HG03354 (cell line): ENCODE measurements at regions not wholly inside any gene's neighbourhood (a gene's known extent, or its start where the extent isn't known, plus 50 kb on each side); places are given as distances from the start of the nearest gene placed in this dataset.

Experiments
- ATAC-seq: cut with Tn5 transposase; IDR thresholded peaks from one replicate; pipeline ENCODE4 v1.9.1; 2021; ENCODE audit warnings: mild to moderate bottlenecking; ENCODE audit not compliant: unreplicated experiment, poor library complexity, severe bottlenecking

DNA sequence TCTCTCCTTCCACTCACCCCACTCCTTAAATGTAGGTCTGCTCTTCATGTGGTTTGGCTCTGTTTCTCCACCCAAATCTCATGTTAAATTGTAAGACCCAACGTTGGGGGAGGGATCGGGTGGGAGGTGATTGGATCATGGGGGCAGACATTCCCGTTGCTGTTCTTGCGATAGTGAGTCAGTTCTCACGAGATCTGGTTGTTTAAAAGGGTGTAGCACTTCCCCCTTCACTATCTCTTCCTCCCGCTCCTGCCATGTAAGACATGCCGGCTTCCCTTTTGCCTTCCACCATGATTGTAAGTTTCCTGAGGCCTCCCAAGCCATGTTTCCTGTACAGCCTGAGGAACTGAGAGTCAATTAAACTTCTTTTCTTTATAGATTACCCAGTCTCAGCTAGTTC lies 1044.5 kb upstream of the POU3F3 start:
- no peak for ATAC-seq

DNA sequence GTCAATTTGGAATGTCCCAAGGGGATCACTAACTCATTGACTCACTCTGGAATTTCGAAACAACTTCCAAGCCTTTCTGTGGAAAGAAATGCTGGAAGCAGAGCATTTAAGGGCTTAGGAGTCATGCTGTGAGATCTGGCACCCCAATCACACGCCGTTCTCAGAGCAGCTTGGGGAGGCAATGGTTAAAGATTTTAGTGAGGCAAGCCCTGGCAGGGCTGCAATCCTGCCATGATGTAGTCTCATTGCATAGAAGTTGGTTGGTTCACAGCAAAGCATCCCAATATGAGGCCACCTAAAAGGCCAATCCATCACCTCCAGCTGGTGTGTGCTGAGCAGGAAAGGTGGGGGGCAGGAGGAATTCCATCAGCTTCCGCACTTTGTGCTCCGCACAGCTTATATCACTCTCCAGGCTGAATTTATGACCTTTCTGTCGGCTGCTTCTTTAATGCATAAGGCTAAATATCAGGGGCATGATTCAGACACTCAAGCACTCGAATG lies 1043.9 kb upstream of the POU3F3 start:
- ATAC-seq: no peak

DNA sequence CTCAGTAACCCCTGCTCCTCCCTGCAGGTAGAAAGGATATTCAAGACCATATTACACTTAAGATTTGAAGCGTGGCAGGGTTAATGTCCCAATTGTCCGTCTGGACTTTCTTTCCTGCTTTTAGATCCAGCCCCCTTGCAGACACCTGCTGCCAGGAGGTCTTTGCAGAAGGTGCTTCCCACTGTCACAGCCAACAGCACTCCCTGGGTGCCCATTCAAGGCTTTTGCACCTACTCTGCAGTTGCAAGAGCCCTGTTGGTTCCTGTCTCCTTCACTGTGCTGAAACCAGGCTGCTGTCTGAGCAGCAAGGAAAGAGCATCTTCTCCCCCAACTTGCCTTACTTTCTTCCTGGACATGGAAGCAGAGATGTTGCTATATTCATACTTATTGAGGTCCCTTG lies 1043.0 kb upstream of the POU3F3 start:
- ATAC-seq: no peak

DNA sequence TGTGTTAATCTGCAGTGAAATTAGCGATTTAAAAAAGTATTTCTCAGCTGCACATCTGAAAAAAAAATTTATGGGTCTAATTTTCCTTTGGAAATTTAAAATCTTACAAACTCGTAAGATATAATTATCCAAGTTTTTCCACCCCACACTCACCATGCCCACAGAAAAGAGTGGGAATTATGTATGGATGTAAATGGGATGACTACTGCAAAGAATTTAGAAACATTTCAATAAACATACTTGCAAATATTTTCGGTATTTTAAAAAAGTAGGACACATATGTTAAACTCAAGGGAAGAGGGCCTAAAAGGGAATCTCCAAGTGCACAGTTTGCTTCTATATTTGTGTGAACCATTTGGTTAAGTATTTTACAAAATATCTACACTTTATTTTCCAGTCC lies 1039.9 kb upstream of the POU3F3 start:
- no peak for ATAC-seq

DNA sequence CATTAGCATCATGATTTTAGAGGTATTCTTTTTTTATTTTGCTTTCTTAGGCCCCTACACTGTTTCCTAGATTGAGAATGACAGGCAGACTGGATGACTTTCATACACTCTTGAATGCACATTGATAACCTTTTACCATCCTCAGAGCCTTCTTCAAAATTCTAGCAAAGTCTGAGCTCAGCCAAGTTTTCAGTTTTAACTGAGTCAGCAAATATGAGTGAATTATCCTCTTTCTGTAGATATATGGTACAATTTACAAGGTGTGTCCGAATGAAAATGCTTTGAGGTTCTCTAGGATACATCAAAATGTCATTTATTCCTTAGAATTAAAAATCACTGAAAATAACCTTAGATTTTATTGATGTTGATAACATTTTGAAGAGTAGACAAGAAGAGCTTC lies 1038.2 kb upstream of the POU3F3 start:
- ATAC-seq: no peak

DNA sequence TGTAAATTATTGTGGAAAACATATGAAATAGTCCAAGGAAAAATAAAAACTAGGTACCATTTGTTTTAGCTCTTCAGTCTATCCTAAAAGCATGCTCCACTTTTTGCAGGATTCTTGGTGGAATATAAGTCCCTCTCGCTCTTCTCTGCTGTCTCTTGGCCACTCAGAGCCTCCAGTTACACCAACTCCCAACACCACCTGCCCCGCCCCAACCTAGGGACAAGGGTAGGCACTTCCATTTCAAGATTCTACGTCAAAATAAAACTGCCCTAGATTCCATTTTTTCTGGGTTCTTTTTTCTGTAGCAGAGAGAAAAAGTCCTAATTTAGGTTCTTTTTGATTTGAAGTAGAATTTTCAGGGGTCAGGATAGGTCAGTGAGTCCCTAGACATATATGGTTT lies 1036.2 kb upstream of the POU3F3 start:
- no peak for ATAC-seq

DNA sequence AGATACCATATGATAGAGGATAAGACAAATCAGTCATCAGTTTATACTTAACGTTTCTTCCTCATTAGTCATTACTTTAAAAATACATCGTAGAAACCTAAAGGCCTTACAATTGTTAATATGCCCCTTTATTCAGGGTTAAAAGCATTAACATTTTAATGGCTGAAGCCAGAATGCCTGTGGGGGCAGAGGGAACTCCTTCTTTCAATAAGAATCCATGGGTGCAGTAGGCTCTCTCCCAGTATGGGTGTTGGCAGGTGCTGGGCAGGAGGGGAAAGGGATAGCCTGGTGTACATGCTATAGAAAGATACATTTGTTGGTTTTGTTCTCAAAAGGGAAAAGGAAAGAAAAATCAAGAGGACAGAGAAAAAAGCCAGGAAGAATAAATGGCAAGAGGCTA lies 1035.7 kb upstream of the POU3F3 start:
- ATAC-seq: no peak

DNA sequence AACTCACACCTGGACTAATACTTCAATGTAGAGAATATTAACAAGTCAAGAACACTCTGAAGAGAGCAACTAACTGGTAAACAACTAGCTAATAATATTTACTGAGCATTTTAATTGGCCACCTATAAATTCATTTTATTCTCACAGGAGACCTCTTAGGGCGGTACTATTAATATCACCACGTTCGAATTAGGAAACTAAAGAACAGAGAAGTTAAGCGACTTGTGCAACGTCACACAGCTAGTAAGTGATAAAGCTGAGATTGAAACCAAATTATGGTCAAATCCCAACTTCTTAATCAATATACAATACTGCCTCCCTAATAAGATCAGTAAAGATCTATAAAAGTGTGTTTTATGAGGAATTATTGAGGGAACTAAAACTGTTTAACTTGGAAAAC lies 1034.3 kb upstream of the POU3F3 start:
- no peak for ATAC-seq

DNA sequence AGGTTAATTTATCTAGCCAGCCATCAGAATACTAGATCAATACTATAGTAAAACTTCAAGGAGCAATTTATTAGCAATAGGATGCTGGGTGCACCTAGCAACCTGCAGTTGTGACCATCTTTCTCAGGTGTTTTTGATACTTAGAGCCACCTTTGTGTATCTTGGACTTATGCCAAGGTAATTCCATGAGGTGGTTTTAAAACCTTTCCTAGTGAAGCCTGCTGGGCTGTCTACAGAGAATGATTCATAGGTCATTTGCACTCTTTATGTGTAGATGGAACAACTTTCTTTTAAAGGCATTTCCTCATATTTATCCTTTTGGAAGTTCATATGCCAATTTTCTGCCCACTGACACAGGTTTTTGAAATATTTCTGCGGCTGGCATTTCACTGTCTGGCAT lies 1030.1 kb upstream of the POU3F3 start:
- no peak for ATAC-seq

DNA sequence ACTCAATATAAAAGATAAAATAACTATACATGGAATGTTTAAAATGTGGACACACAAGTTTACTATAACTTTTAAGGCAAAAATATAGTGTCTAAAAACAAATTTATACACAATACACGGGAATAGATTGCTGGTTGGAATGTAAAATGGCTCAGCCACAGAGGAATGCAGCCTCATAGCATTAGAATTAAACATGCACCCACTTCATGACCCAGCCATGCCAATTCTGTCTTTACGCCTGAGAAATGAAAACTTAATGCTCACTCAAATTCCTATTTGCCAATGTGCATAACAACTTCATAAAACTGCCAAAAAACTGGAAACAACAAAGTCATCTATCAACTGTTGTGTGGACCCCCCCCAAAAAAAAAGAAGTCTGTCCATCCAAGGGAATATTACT lies 1006.6 kb upstream of the POU3F3 start:
- no peak for ATAC-seq

DNA sequence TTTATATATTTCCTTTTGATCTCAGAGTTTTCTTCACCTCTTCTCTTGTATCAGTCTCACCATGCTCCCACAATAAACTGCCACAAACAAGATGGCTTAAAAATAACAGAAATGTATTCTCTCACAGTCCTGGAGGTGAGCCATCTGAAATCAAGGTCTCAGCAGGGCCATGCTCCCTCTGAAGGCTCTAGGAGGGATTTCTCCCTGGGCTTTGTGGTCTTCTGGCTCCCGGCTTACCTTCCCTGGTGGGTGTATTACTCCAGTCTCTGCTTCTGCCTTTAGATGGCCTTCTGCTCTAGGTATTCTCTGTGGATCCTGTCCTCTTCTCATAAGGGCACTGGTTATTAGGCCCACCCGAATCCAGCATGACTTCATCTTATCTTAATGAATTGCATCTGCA lies 994.7 kb upstream of the POU3F3 start:
- no peak for ATAC-seq

DNA sequence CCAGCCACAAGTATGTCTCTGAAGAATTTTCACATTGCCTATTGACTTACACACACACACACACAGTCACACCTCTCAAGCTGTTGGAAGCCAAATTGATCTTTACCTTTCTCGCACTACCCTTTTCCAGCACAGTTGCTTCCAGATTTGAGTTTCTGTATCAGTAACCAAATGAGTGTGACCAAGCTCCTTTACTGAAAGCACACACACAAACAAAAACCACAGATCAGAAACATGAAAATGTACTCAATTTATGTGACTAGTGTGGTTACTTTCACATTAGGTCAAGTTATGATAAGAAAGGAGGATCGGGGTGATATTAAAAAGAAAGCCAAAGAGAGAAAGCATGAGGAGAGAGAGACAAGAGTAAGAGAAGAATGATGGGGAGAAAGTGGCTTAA lies 993.9 kb upstream of the POU3F3 start:
- no peak for ATAC-seq

DNA sequence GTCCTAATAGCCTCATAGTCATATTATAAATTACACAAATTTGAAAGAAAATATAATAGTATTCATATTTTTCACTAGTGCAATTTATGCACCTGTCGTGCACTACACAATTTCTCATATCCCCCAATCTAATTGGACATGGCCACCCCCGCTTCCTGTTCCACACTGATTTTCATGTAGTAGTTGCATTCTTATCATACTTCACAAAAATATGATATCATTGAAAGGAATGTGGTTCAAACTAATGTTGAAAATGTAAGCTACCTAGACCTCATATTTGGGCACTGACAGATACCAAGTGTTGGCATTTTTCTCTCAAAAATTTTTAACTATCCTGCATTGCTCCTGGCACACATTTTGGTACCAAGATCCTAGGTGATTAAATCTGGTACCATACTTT lies 985.5 kb upstream of the POU3F3 start:
- ATAC-seq: no peak

DNA sequence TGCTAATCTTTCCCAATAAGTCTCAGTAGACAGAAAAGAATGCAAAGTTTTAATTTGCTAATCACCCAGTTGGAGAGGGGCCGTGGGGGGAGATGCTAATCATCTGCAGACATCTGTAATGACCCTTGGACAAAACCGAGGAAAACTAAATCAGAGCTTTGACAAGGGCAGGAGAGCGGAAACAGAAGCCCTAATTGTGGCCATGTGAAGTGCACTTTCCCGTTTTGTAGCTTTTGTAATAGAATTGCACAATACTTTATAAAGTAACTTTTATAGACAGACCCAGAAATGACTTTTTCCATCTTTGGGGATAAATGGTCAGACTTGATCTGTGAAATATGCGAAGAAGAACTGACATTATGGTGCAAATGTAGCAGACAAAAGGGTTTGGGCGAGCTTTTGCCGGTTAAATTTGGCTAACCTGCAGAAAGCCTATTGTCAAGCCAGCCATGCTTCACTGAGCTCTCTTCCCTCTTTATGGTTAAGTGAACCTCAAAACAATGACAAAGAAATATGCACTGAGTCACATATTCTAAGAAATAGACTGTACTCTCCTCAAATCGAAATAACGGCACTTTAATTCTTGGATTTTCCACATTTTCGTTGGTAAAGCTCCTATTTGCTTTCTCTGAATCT lies 980.1 kb upstream of the POU3F3 start:
- no peak for ATAC-seq

DNA sequence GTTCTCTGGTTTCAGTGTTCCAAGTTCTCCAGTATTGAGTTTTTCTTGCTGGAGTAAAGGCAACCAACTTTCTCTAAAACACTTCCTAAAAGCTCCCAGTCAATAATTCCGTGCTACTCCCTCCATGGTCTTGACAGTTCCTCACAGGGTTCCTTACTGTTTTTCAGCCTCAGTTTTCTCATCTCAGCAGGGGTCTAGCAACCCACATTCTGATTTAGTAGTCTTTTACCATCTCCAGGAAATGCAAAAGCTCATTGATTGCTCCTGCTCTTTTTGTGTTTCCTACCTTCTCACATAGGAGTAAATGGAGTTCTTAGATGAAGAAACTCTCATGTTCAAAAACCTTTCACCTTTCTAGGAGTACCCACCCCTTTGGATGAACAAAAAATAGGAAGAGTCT lies 978.8 kb upstream of the POU3F3 start:
- no peak for ATAC-seq

DNA sequence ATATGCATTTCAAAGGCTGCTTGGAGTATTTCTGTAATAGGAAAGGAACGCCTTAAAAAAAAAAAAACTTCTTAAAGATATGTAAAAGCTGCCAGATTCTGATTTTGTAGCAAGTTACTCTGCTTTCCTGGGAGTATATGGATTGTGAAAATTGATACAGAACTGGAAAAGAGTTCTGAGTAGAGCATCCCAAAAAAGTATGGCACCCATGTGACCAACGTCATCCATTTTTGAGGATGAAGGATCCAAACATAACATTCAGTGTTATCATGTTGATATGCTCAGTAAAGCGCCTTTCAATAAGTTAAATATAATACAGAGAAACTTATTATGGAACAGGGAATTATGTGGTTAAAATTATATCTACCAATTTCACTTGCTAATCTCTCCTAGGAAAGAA lies 978.4 kb upstream of the POU3F3 start:
- ATAC-seq: no peak

DNA sequence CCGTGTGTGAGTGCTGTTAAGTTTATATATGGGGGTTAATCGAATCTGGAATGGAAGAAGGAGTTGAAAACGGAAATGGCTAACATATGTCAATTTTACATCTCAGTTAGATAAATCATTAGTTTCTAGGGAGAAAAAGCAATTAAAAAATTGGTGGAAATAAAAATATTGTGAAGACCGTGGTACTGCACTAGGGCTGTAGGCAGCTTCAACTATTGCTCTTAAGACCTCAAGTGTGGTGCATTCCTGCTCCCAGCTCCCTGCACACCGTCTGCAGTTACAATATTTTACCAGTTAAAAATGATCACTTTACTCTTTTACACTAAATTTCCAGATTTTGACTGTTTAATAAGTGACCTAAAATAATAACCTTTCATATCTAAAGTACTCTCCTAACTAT lies 977.3 kb upstream of the POU3F3 start:
- no peak for ATAC-seq

DNA sequence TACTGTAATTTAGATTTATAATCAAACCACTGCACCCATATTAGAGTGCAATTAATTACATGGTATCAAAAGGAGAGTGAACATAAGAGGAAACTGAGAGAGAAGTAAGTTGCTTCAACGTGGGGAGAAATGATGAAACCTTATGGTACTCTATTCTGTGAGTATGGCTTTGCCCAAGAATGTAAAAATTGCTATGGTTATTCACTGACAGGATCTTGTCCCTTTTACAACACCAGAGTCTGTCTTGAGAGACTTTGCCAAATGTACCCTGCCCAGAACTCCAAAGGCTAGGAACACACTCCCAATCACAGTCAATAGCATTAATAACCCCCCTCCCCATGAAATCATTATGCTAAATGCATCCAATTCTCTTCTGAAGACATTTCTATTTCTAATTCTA lies 974.8 kb upstream of the POU3F3 start:
- no peak for ATAC-seq

DNA sequence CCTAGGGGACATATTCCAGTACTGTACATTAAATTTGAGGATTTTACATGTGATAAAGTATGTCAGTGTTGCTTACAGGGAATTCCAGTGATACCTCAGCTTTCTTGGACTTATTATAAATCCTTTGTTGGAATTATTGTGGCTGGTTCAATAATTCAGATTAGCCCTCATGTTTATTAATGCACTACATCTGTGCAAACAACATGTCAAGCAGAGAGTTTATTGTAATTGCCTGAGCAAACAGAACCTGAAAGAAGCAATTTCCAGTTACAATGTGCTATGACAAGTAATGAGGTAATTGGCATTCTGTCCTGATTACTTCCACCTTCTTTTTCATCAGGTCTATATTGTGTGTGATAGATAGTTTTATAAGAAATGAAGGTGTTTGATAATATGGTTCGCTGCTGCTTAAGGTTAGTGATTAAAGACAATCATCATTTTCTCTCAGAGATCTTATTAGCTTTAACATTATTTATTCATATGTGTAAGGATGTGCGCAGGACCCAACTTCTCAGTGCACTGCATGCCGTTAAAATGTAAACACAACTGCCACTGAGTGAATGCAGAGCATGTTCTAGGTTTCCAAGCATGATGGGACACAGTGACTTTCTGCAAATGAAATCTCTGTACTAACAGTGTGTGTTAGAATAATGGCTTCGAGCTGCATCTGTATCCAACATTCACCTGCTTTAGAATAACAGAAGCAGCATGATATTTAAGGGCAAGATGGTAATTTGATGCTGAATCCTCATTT lies 973.7 kb upstream of the POU3F3 start:
- no peak for ATAC-seq

DNA sequence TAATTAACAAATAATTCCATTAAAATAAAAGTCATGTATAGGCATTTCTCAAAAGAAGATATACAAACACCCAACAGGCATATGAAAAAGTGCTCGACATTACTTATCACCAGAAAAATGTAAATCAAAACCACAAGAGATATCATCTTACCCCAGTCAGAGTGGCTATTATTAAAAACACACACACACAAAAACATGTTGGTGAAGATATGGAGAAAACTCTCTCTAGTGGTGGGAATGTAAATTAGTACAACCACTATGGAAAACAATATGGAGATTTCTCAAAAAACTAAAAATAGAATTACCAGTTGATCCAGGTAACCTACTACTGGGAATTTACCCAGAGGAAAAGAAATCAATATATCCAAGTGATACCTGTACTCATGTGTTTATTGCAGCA lies 966.3 kb upstream of the POU3F3 start:
- ATAC-seq: no peak

DNA sequence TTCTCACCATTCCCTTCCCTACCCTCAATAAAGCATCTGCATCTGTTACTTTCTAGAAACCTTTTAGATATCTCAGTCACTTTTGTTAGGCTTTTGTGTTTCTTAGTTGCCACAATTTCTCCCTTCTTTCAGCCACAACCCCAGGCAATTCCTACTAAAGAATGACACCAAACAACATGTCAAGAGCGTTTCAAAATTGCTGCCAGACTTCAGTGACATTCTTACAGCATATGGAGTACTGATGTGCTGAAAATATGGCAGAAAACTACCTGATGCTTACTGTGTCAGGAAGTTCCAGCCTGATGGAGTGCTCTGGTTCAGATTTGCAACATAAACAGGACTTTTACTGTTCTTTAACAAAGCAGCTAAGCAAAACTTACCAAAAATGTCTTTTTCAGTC lies 957.7 kb upstream of the POU3F3 start:
- no peak for ATAC-seq

DNA sequence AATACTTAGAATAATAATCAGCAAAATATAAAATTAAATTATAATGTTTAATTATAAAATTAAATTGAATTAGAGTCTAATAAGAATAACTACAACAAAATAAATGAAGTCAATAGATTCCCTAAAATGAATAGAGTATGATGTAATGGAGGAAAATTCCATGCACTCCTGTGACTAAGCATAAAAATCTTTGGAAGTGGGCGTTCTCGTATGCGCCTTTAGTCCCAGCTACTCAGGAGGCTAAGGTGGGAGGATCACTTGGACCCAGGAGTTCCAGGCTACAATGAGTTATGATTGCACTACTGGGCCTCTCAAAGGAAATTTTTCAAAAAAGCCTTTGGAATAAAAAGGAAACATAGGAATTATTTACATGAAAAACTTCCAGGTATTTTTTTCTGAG lies 955.4 kb upstream of the POU3F3 start:
- ATAC-seq: no peak
